OCI-LY7 (cell line): ENCODE measurements at regions not wholly inside any gene's neighbourhood (a gene's known extent, or its start where the extent isn't known, plus 50 kb on each side); places are given as distances from the start of the nearest gene placed in this dataset.

Experiments used
- CTCF ChIP-seq: fragments of 200-600 bp; sonication (generic); conservative IDR thresholded peaks from 2 replicates; pipeline ENCODE4 v1.5.1; 2014; ENCODE audit warnings: mild to moderate bottlenecking, antibody characterized with exemption, low read length, moderate library complexity, mixed read lengths
- EZH2phosphoT487 ChIP-seq: fragments of 200-600 bp; sonication (generic); IDR thresholded peaks from 2 replicates; pipeline ENCODE4 v1.6.1; 2018; ENCODE audit warnings: low read depth, borderline replicate concordance, mild to moderate bottlenecking, mixed run types, antibody characterized with exemption, low read length, moderate library complexity, mixed read lengths

GRCh38 chr20:40894237-40894630 is 134.4 kb upstream of the TOP1 start:
- TF ChIP-seq CTCF (no peak), EZH2phosphoT487 (no peak)
